GM21447 (cell line): ENCODE measurements at regions not wholly inside any gene's neighbourhood (a gene's known extent, or its start where the extent isn't known, plus 50 kb on each side); places are given as distances from the start of the nearest gene placed in this dataset.
"Not testable (repeated sequence)": the region's sequence is repeated elsewhere in the genome, so short reads cannot be mapped to it uniquely, and the experiment has no call there.

Source experiments
- ATAC-seq: cut with Tn5 transposase; IDR thresholded peaks from one replicate; pipeline ENCODE4 v1.9.1; 2021; ENCODE audit not compliant: unreplicated experiment

- no peak for ATAC-seq
Observed at GRCh38 chr13:65836066-65836465, 1394.1 kb downstream of the PCDH9 start.

GRCh38 chr13:65834897-65835296 is 1395.2 kb downstream of the PCDH9 start:
- no peak for ATAC-seq

- no peak for ATAC-seq
Observed at GRCh38 chr13:65830411-65831205, 1399.5 kb downstream of the PCDH9 start.

- ATAC-seq: no peak
Observed at GRCh38 chr13:65829241-65830008, 1400.7 kb downstream of the PCDH9 start.

GRCh38 chr13:65826657-65827056 is 1403.5 kb downstream of the PCDH9 start:
- ATAC-seq: no peak

- no peak for ATAC-seq
Observed at GRCh38 chr13:65825039-65825438, 1405.1 kb downstream of the PCDH9 start.

GRCh38 chr13:65808061-65808460 is 1422.1 kb downstream of the PCDH9 start:
- no peak for ATAC-seq

- ATAC-seq: no peak
Observed at GRCh38 chr13:65803530-65804392, 1426.4 kb downstream of the PCDH9 start.

- ATAC-seq: no peak
Observed at GRCh38 chr13:65789815-65790214, 1440.3 kb downstream of the PCDH9 start.

GRCh38 chr13:65787082-65787481 is 1443.1 kb downstream of the PCDH9 start:
- no peak for ATAC-seq

GRCh38 chr13:65784088-65784816 is 1445.9 kb downstream of the PCDH9 start:
- no peak for ATAC-seq

GRCh38 chr13:65783383-65783782 is 1446.8 kb downstream of the PCDH9 start:
- no peak for ATAC-seq

GRCh38 chr13:65771704-65772313 is 1458.3 kb downstream of the PCDH9 start:
- ATAC-seq: not testable (repeated sequence)

GRCh38 chr13:65768545-65768944 is 1461.6 kb downstream of the PCDH9 start:
- ATAC-seq: no peak

GRCh38 chr13:65763811-65764210 is 1466.3 kb downstream of the PCDH9 start:
- ATAC-seq: no peak

GRCh38 chr13:65762012-65762411 is 1468.1 kb downstream of the PCDH9 start:
- ATAC-seq: no peak

GRCh38 chr13:65756071-65756671 is 1474.0 kb downstream of the PCDH9 start:
- no peak for ATAC-seq

- no peak for ATAC-seq
Observed at GRCh38 chr13:65748227-65748626, 1481.9 kb downstream of the PCDH9 start.

GRCh38 chr13:65746406-65746921 is 1483.7 kb downstream of the PCDH9 start:
- ATAC-seq: no peak

GRCh38 chr13:65744836-65745235 is 1485.3 kb downstream of the PCDH9 start:
- no peak for ATAC-seq
